Large intestine (tissue), 3 donors: ENCODE measurements at regions not wholly inside any gene's neighbourhood (a gene's known extent, or its start where the extent isn't known, plus 50 kb on each side); places are given as distances from the start of the nearest gene placed in this dataset.
"Not testable (repeated sequence)": the region's sequence is repeated elsewhere in the genome, so short reads cannot be mapped to it uniquely, and the experiment has no call there.

Source experiments
- DNase-seq, 2 donors: peaks; one replicate each; pipeline versions ENCODE4 v3.0.0 to v3.0.0-alpha.2; 2013
- H3K27ac ChIP-seq: one replicate; pipeline ENCODE4 v1.5.1; 2013; ENCODE audit warnings: low read length
- H3K27me3 ChIP-seq: 2 replicates; pipeline ENCODE4 v1.6.1; 2013; ENCODE audit warnings: low read length; ENCODE audit not compliant: control insufficient read depth, insufficient read depth
- H3K36me3 ChIP-seq: 2 replicates; pipeline ENCODE4 v1.6.1; 2013; ENCODE audit warnings: low read length; ENCODE audit not compliant: control insufficient read depth, insufficient read depth
- H3K4me1 ChIP-seq: one replicate; pipeline ENCODE4 v1.6.1; 2013; ENCODE audit warnings: low read length; ENCODE audit not compliant: control insufficient read depth, insufficient read depth
- H3K4me3 ChIP-seq: one replicate; pipeline ENCODE4 v1.5.1; 2013; ENCODE audit warnings: low read length
- H3K9me3 ChIP-seq: one replicate; pipeline ENCODE4 v1.6.1; 2013; ENCODE audit warnings: mild to moderate bottlenecking, low read depth, low read length, moderate library complexity; ENCODE audit not compliant: control insufficient read depth
- WGBS: methylation state at CpG from one replicate; pipeline ENCODE4 v1.1.5; 2013; ENCODE audit warnings: low lambda C conversion rate; ENCODE audit not compliant: insufficient coverage; 5-methylcytosine and 5-hydroxymethylcytosine counted together

- WGBS = no CpG with 5 or more reads among the region's 6 CpGs
Measured at GRCh38 chrX:28135378-28136047, 154.3 kb upstream of the DCAF8L1 start.

GRCh38 chrX:28133763-28134162, 152.5 kb upstream of the DCAF8L1 start:
- WGBS = 80% methylated on average over 1 of the region's 4 CpGs
- Histone ChIP-seq H3K4me3 (no peak overlapping the region), H3K4me1 (no peaks in the 10 kb centered on the region), H3K9me3 (no peaks in the 10 kb centered on the region), H3K27me3 (no peaks in the 10 kb centered on the region), H3K27ac (no peak overlapping the region), H3K36me3 (no peaks in the 10 kb centered on the region)
- DNase-seq = no peak

More at GRCh38 chrX:28135378-28136047, 154.3 kb upstream of the DCAF8L1 start:
- H3K27ac ChIP-seq = no peak overlapping the region
- no peaks in the 10 kb centered on the region for H3K27me3 ChIP-seq
- no peaks in the 10 kb centered on the region for H3K9me3 ChIP-seq
- DNase-seq = no peak
- H3K4me3 ChIP-seq = no peak overlapping the region
- H3K4me1 ChIP-seq = no peaks in the 10 kb centered on the region
- H3K36me3 ChIP-seq = no peaks in the 10 kb centered on the region

GRCh38 chrX:28127662-28128061, 146.4 kb upstream of the DCAF8L1 start:
- no peak overlapping the region for H3K27ac ChIP-seq
- no peaks in the 10 kb centered on the region for H3K36me3 ChIP-seq
- no peaks in the 10 kb centered on the region for H3K4me1 ChIP-seq
- no peaks in the 10 kb centered on the region for H3K27me3 ChIP-seq
- no peak for DNase-seq
- H3K4me3 ChIP-seq = no peak overlapping the region
- no CpG with 5 or more reads among the region's 3 CpGs for WGBS
- no peaks in the 10 kb centered on the region for H3K9me3 ChIP-seq

GRCh38 chrX:28126886-28127285, 145.6 kb upstream of the DCAF8L1 start:
- Histone ChIP-seq H3K27ac (no peak overlapping the region), H3K27me3 (no peaks in the 10 kb centered on the region), H3K4me3 (no peak overlapping the region), H3K9me3 (no peaks in the 10 kb centered on the region), H3K4me1 (no peaks in the 10 kb centered on the region), H3K36me3 (no peaks in the 10 kb centered on the region)
- no peak for DNase-seq

- Histone ChIP-seq H3K36me3 (no peaks in the 10 kb centered on the region), H3K4me1 (no peaks in the 10 kb centered on the region), H3K27me3 (no peaks in the 10 kb centered on the region), H3K27ac (no peak overlapping the region), H3K4me3 (no peak overlapping the region), H3K9me3 (no peaks in the 10 kb centered on the region)
- no CpG with 5 or more reads among the region's 2 CpGs for WGBS
- DNase-seq = no peak
Measured at GRCh38 chrX:28124416-28124815, 143.2 kb upstream of the DCAF8L1 start.

- H3K27me3 ChIP-seq, H3K4me3 ChIP-seq, H3K27ac ChIP-seq, DNase-seq, H3K36me3 ChIP-seq, H3K4me1 ChIP-seq, H3K9me3 ChIP-seq: not testable (repeated sequence)
- no CpG with 5 or more reads among the region's 8 CpGs for WGBS
Measured at GRCh38 chrX:28120580-28121245, 139.5 kb upstream of the DCAF8L1 start.

GRCh38 chrX:28120072-28120471, 138.8 kb upstream of the DCAF8L1 start:
- Histone ChIP-seq H3K9me3 (no peaks in the 10 kb centered on the region), H3K4me3 (no peak overlapping the region), H3K36me3 (no peaks in the 10 kb centered on the region), H3K27me3 (no peaks in the 10 kb centered on the region), H3K27ac (no peak overlapping the region), H3K4me1 (no peaks in the 10 kb centered on the region)
- no CpG with 5 or more reads among the region's 4 CpGs for WGBS
- no peak for DNase-seq

GRCh38 chrX:28108186-28108945, 127.1 kb upstream of the DCAF8L1 start:
- H3K9me3 ChIP-seq = no peaks in the 10 kb centered on the region
- H3K4me3 ChIP-seq = no peak overlapping the region
- WGBS = no CpG with 5 or more reads among the region's 1 CpG
- no peaks in the 10 kb centered on the region for H3K4me1 ChIP-seq
- no peaks in the 10 kb centered on the region for H3K36me3 ChIP-seq
- DNase-seq = no peak
- H3K27ac ChIP-seq = no peak overlapping the region
- H3K27me3 ChIP-seq = no peaks in the 10 kb centered on the region

- no CpG with 5 or more reads among the region's 3 CpGs for WGBS
- Histone ChIP-seq H3K27ac (no peak overlapping the region), H3K36me3 (no peaks in the 10 kb centered on the region), H3K4me1 (no peaks in the 10 kb centered on the region), H3K4me3 (no peak overlapping the region), H3K27me3 (no peaks in the 10 kb centered on the region), H3K9me3 (no peaks in the 10 kb centered on the region)
- DNase-seq = no peak
Measured at GRCh38 chrX:28099166-28099565, 117.9 kb upstream of the DCAF8L1 start.

GRCh38 chrX:28085653-28086052, 104.4 kb upstream of the DCAF8L1 start:
- 100% methylated on average over 1 of the region's 2 CpGs for WGBS
- no peaks in the 10 kb centered on the region for H3K36me3 ChIP-seq

More at GRCh38 chrX:28085653-28086052, 104.4 kb upstream of the DCAF8L1 start:
- H3K4me1 ChIP-seq = no peaks in the 10 kb centered on the region
- no peaks in the 10 kb centered on the region for H3K27me3 ChIP-seq
- DNase-seq = no peak
- no peak overlapping the region for H3K4me3 ChIP-seq
- H3K9me3 ChIP-seq = no peaks in the 10 kb centered on the region
- no peak overlapping the region for H3K27ac ChIP-seq
